Panc1 (cell line): ENCODE measurements at regions not wholly inside any gene's neighbourhood (a gene's known extent, or its start where the extent isn't known, plus 50 kb on each side); places are given as distances from the start of the nearest gene placed in this dataset.

Experiments used
- ATAC-seq: fragments of 200-7000 bp; cut with Tn5 transposase; 2 replicates; pipeline ENCODE4 v1.9.1; 2020; ENCODE audit warnings: mild to moderate bottlenecking, moderate library complexity
- BruUV-seq: library from RNA; stranded (reverse); fragments of 400-500 nt; replicated peaks from 2 replicates; lab custom pipeline; 2021; lab: Mats Ljungman, UMichigan
- CTCF ChIA-PET: fragments of 300-600 bp; sonication (Branson Sonifier 250); formaldehyde crosslinking; loops from one replicate; lab custom pipeline; 2022; ENCODE audit warnings: antibody characterized with exemption; lab: Charles Lee
- POLR2A ChIA-PET: fragments of 300-600 bp; sonication (Branson Sonifier 250); formaldehyde crosslinking; loops from one replicate; lab custom pipeline; 2022; ENCODE audit warnings: antibody characterized with exemption; lab: Charles Lee
- DNase-seq: peaks from one replicate; pipeline ENCODE4 v3.0.0-alpha.2; 2010; ENCODE audit warnings: low read depth, low spot score
- H3K27ac ChIP-seq: 2 replicates; pipeline ENCODE4 v1.5.1; 2011; ENCODE audit warnings: mild to moderate bottlenecking, low read length, inconsistent platforms
- H3K27me3 ChIP-seq: fragments of 200-500 bp; sonication (Bioruptor generic); 2 replicates; pipeline ENCODE4 v1.6.0; 2014; ENCODE audit warnings: low read length, inconsistent platforms; ENCODE audit not compliant: control insufficient read depth, insufficient read depth
- H3K36me3 ChIP-seq: fragments of 200-500 bp; sonication (Bioruptor generic); 2 replicates; pipeline ENCODE4 v1.5.1; 2014; ENCODE audit warnings: inconsistent platforms, mild to moderate bottlenecking, low read length, moderate library complexity; ENCODE audit not compliant: control insufficient read depth, insufficient read depth
- H3K4me1 ChIP-seq: 2 replicates; pipeline ENCODE4 v1.5.1; 2011; ENCODE audit warnings: inconsistent platforms, mild to moderate bottlenecking, low read length, moderate library complexity; ENCODE audit not compliant: control insufficient read depth, insufficient read depth
- H3K4me3 ChIP-seq, 2 experiments: 2 replicates each; pipeline ENCODE4 v1.5.1; 2011 to 2012; ENCODE audit warnings: low read depth in 2 of 2, low read length in 2 of 2, mild to moderate bottlenecking in 2 of 2, inconsistent platforms in 1 of 2, moderate library complexity in 1 of 2
- H3K9me3 ChIP-seq: fragments of 200-500 bp; sonication (Bioruptor generic); 2 replicates; pipeline ENCODE4 v1.5.1; 2014; ENCODE audit warnings: low read depth, mild to moderate bottlenecking, inconsistent platforms, low read length, moderate library complexity; ENCODE audit not compliant: control insufficient read depth, insufficient read depth
- CTCF ChIP-seq: fragments of 450-650 bp; IDR thresholded peaks from 2 replicates; pipeline ENCODE4 v1.5.1; 2017; ENCODE audit warnings: mild to moderate bottlenecking
- REST ChIP-seq, 2 experiments: IDR thresholded peaks; 2 replicates each; pipeline ENCODE4 v1.6.1; 2011 to 2012; ENCODE audit warnings: low read depth in 2 of 2, control low read depth in 1 of 2, low read length in 1 of 2, mild to moderate bottlenecking in 1 of 2, moderate library complexity in 1 of 2; ENCODE audit not compliant: insufficient read depth in 1 of 2
- SIN3A ChIP-seq: IDR thresholded peaks from 2 replicates; pipeline ENCODE4 v1.6.1; 2012; ENCODE audit warnings: low read depth, mild to moderate bottlenecking, low read length, moderate library complexity, borderline replicate concordance; ENCODE audit not compliant: insufficient read depth
- in situ Hi-C: cut with HindIII; loops from 2 replicates; pipeline ENCODE4 v1.10.0; 2016; ENCODE audit warnings: low sequenced_read_pairs, low pct_unique_long_range_greater_than_20kb
- intact Hi-C: fragments of 100-400 bp; cut with micrococcal nuclease; formaldehyde crosslinking; loops from one replicate; pipeline ENCODE4 v1.10.0; 2022; ENCODE audit not compliant: unreplicated experiment

GRCh38 chr22:22745225-22746060, 101.0 kb downstream of the GGTLC2 start:
- peak; percentile 80 for ATAC-seq
- BruUV-seq: no TSS peak
- CTCF ChIA-PET: interaction anchor here (0.5 to 1.2 kb wide), 7 partner anchors 63 to 281 kb away, joined by 3 to 4 read pairs (median 3); no protein-coding TSS in a partner anchor
- no peak overlapping the region for H3K27ac ChIP-seq
- no peaks in the 10 kb centered on the region for H3K4me1 ChIP-seq
- POLR2A ChIA-PET: no interaction called here
- in situ Hi-C loops: no loop called here
- H3K36me3 ChIP-seq: no peaks in the 10 kb centered on the region
- DNase-seq: no peak
- intact Hi-C loops: no loop called here
- H3K27me3 ChIP-seq: peaks cover 7% of the 10 kb centered on the region
- no peaks in the 10 kb centered on the region for H3K9me3 ChIP-seq
- H3K4me3 ChIP-seq: no peak overlapping the region
- TF ChIP-seq CTCF (peak; percentile 80), REST (IDR thresholded peaks at IDR 0.05; ENCODE audit: insufficient read depth in 1 of 2, low read depth in 2 of 2, low read length in 1 of 2) (no peak)

GRCh38 chr22:22746061-22746962, 101.9 kb downstream of the GGTLC2 start:
- no peak overlapping the region for H3K27ac ChIP-seq
- ChIA-PET POLR2A (no interaction called here), CTCF (interaction anchor here (0.6 to 1.2 kb wide), 4 partner anchors 76 to 282 kb away, joined by 3 to 4 read pairs (median 3); no protein-coding TSS in a partner anchor)
- no TSS peak for BruUV-seq
- H3K4me3 ChIP-seq: no peak overlapping the region
- DNase-seq (no peak), ATAC-seq (peak; percentile 34; the same call in 1 of the 2 replicates)
- H3K9me3 ChIP-seq: no peaks in the 10 kb centered on the region
- peaks cover 5% of the 10 kb centered on the region for H3K27me3 ChIP-seq
- H3K4me1 ChIP-seq: no peaks in the 10 kb centered on the region
- H3K36me3 ChIP-seq: no peaks in the 10 kb centered on the region
- no peak for TF ChIP-seq REST (IDR thresholded peaks at IDR 0.05; ENCODE audit: insufficient read depth in 1 of 2, low read depth in 2 of 2, low read length in 1 of 2)
- TF ChIP-seq SIN3A: no peak
- in situ Hi-C loops: no loop called here
- intact Hi-C loops: no loop called here
